B cell (primary cell): ENCODE measurements at regions not wholly inside any gene's neighbourhood (a gene's known extent, or its start where the extent isn't known, plus 50 kb on each side); places are given as distances from the start of the nearest gene placed in this dataset.
A peak's percentile ranks its signal among the peaks of the same experiment; 100 is the strongest.

Source experiments
- ATAC-seq: fragments of 200-7000 bp; cut with Tn5 transposase; one replicate; pipeline ENCODE4 v1.10.0; 2021; ENCODE audit warnings: low read depth, mild to moderate bottlenecking, moderate number of reproducible peaks, moderate library complexity
- CTCF ChIA-PET: fragments of 350-600 bp; sonication (Branson Sonifier 250); formaldehyde crosslinking; loops from one replicate; lab custom pipeline; 2021; ENCODE audit warnings: antibody characterized with exemption, inconsistent platforms; lab: Charles Lee
- POLR2A ChIA-PET: fragments of 350-600 bp; sonication (Branson Sonifier 250); formaldehyde crosslinking; loops from one replicate; lab custom pipeline; 2021; ENCODE audit warnings: antibody characterized with exemption; lab: Charles Lee
- DNase-seq: peaks from one replicate; pipeline ENCODE4 v3.0.0; 2013
- H2AFZ ChIP-seq: 2 replicates; pipeline ENCODE4 v1.6.1; 2012; ENCODE audit warnings: mild to moderate bottlenecking, low read depth, low read length; ENCODE audit not compliant: insufficient read depth, poor library complexity, severe bottlenecking
- H3K27ac ChIP-seq, 2 donors: 1 replicate in 1 of 2; 2 replicates in 1 of 2; pipeline ENCODE4 v1.5.1; 2012 to 2013; ENCODE audit warnings: low read length in 2 of 2, mild to moderate bottlenecking in 2 of 2, moderate library complexity in 1 of 2
- H3K27me3 ChIP-seq, 4 experiments: fragments of 200-600 bp in 1 of 4; sonication (generic) in 1 of 4; replicated peaks in 1 of 4; 1 replicate in 2 of 4; 2 replicates in 2 of 4; pipeline versions ENCODE4 v1.6.1 to v1.7.0; 2013 to 2016; ENCODE audit warnings: low read length in 3 of 4, mild to moderate bottlenecking in 2 of 4, mixed read lengths in 1 of 4, moderate library complexity in 1 of 4; ENCODE audit not compliant: insufficient read depth in 4 of 4, control insufficient read depth in 3 of 4; ENCODE audit errors: control extremely low read depth in 1 of 4
- H3K36me3 ChIP-seq, 2 experiments: replicated peaks in 1 of 2; 1 replicate in 1 of 2; 2 replicates in 1 of 2; pipeline versions ENCODE4 v1.6.1 to v1.7.1; 2013; ENCODE audit warnings: low read length in 1 of 2; ENCODE audit not compliant: insufficient read depth in 2 of 2, control insufficient read depth in 1 of 2; ENCODE audit errors: control extremely low read depth in 1 of 2, extremely low read depth in 1 of 2
- H3K4me1 ChIP-seq, 2 donors: fragments of 200-600 bp in 1 of 2; sonication (generic) in 1 of 2; 1 replicate in 1 of 2; 2 replicates in 1 of 2; pipeline versions ENCODE4 v1.5.1 to v1.6.1; 2013 to 2017; ENCODE audit warnings: low read length in 2 of 2; ENCODE audit not compliant: control insufficient read depth in 2 of 2, insufficient read depth in 2 of 2
- H3K4me2 ChIP-seq: replicated peaks from 2 replicates; pipeline ENCODE3; 2012; ENCODE audit warnings: mild to moderate bottlenecking, low read depth, low read length; ENCODE audit not compliant: poor library complexity, severe bottlenecking
- H3K4me3 ChIP-seq, 5 experiments: fragments of 200-600 bp in 1 of 5; sonication (generic) in 1 of 5; 1 replicate in 3 of 5; 2 replicates in 2 of 5; pipeline versions ENCODE4 v1.5.1 to v1.7.0; 2011 to 2016; ENCODE audit warnings: low read length in 4 of 5, mild to moderate bottlenecking in 4 of 5, low read depth in 2 of 5, control low read depth in 1 of 5, moderate library complexity in 1 of 5; ENCODE audit not compliant: insufficient read depth in 1 of 5; ENCODE audit errors: control extremely low read depth in 1 of 5, extremely low read depth in 1 of 5
- H3K79me2 ChIP-seq: fragments of 200-600 bp; sonication (generic); one replicate; pipeline ENCODE4 v1.6.0; 2016; ENCODE audit warnings: low read length; ENCODE audit not compliant: control insufficient read depth, insufficient read depth
- H3K9ac ChIP-seq: fragments of 200-600 bp; sonication (generic); 2 replicates; pipeline ENCODE4 v1.6.1; 2017; ENCODE audit warnings: mild to moderate bottlenecking, low read length, moderate library complexity
- H3K9me3 ChIP-seq, 3 donors: one replicate each; pipeline versions ENCODE4 v1.6.1 to v1.7.1; 2013; ENCODE audit warnings: low read length in 2 of 3; ENCODE audit not compliant: control insufficient read depth in 2 of 3, insufficient read depth in 1 of 3; ENCODE audit errors: control extremely low read depth in 1 of 3
- H4K20me1 ChIP-seq: 2 replicates; pipeline ENCODE4 v1.6.0; 2012; ENCODE audit warnings: mild to moderate bottlenecking, low read length; ENCODE audit not compliant: insufficient read depth, control insufficient read depth, poor library complexity, severe bottlenecking
- H3K27ac Mint-ChIP-seq: one replicate; pipeline ENCODE4 v1.8.0; 2021; ENCODE audit warnings: mixed read lengths
- H3K27me3 Mint-ChIP-seq: one replicate; pipeline ENCODE4 v1.8.0; 2021; ENCODE audit warnings: mixed read lengths
- H3K4me1 Mint-ChIP-seq: one replicate; pipeline ENCODE4 v1.8.0; 2021; ENCODE audit warnings: mixed read lengths
- H3K4me3 Mint-ChIP-seq: one replicate; pipeline ENCODE4 v1.8.0; 2021; ENCODE audit warnings: mixed read lengths
- H3K9me3 Mint-ChIP-seq: one replicate; pipeline ENCODE4 v1.8.0; 2022; ENCODE audit warnings: mixed read lengths; ENCODE audit not compliant: insufficient read depth
- EZH2 ChIP-seq: IDR thresholded peaks from 2 replicates; pipeline ENCODE4 v1.6.1; 2012; ENCODE audit warnings: borderline replicate concordance, low read depth, mild to moderate bottlenecking, moderate library complexity, low read length; ENCODE audit not compliant: insufficient read depth, poor library complexity, severe bottlenecking
- WGBS: methylation state at CpG from one replicate; pipeline ENCODE4 v1.1.5; 2013; ENCODE audit warnings: missing lambda C conversion rate; ENCODE audit not compliant: insufficient coverage; 5-methylcytosine and 5-hydroxymethylcytosine counted together
- intact Hi-C: fragments of 100-400 bp; cut with micrococcal nuclease; formaldehyde crosslinking; loops from one replicate; pipeline ENCODE4 v1.10.0; 2022
- TF ChIP-seq, protein P1 (sequence below): fragments of 200-600 bp; IDR thresholded peaks from one replicate; pipeline ENCODE4 v1.8.0; 2022; ENCODE audit warnings: antibody characterized with exemption, mild to moderate bottlenecking

DNA sequence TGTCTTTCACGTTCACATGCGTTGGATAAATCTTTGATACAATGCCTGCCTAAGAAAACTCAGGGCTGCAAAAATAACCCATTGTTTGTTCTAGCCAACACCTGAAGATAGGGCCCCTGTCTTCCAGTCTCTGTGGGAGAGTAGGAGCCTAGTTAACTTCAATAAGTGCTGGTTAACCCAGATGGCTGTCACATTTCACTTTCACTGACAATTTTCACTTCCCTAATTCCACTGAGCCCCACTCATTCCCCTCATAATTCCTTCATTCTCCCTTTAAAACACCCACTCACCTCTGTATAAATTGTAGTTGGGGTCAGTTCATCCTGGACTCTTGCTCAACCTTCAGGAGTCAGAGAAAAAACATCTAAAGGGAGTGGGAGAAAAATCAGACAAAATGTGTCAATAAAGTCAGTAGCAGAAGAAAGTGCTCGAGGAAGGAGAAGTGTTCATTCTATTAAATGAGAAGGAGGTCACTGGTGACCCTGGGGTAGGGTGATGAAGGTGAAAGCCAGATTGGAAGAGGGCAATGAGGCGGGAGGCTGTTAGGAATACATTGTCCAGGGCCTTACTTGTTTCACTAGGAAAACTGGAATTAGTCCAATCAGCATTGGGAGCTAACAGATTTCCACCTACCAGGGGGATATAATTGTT, 51.2 kb upstream of the ABI1 start:
- Histone ChIP-seq H3K4me3 (no peak overlapping the region), H3K9me3 (no peaks in the 10 kb centered on the region), H3K79me2 (no peaks in the 10 kb centered on the region), H2AFZ (no peak overlapping the region), H3K27ac (peak overlapping the region in 1 of 2 donors; percentile 30), H3K4me1 (peaks cover 6 to 8% of the 10 kb centered on the region in 2 donors), H3K36me3 (no peaks in the 10 kb centered on the region), H4K20me1 (no peaks in the 10 kb centered on the region), H3K27me3 (no peaks in the 10 kb centered on the region), H3K4me2 (peak overlapping the region; percentile 36), H3K9ac (peak overlapping the region; percentile 4)
- DNase-seq: peak; percentile 45
- Mint-ChIP-seq H3K27ac (no peak overlapping the region), H3K9me3 (no peaks in the 10 kb centered on the region), H3K4me1 (peaks cover 8% of the 10 kb centered on the region), H3K4me3 (no peak overlapping the region), H3K27me3 (no peaks in the 10 kb centered on the region)
- TF ChIP-seq EZH2: no peak
- TF ChIP-seq, protein P1, sequence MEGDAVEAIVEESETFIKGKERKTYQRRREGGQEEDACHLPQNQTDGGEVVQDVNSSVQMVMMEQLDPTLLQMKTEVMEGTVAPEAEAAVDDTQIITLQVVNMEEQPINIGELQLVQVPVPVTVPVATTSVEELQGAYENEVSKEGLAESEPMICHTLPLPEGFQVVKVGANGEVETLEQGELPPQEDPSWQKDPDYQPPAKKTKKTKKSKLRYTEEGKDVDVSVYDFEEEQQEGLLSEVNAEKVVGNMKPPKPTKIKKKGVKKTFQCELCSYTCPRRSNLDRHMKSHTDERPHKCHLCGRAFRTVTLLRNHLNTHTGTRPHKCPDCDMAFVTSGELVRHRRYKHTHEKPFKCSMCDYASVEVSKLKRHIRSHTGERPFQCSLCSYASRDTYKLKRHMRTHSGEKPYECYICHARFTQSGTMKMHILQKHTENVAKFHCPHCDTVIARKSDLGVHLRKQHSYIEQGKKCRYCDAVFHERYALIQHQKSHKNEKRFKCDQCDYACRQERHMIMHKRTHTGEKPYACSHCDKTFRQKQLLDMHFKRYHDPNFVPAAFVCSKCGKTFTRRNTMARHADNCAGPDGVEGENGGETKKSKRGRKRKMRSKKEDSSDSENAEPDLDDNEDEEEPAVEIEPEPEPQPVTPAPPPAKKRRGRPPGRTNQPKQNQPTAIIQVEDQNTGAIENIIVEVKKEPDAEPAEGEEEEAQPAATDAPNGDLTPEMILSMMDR: no peak
- intact Hi-C loops: no loop called here
- POLR2A ChIA-PET: no interaction called here
- CTCF ChIA-PET: no interaction called here
- 74% methylated on average over 3 of the region's 4 CpGs for WGBS
- peak; percentile 39 for ATAC-seq
